HG02759 (cell line): ENCODE measurements at regions not wholly inside any gene's neighbourhood (a gene's known extent, or its start where the extent isn't known, plus 50 kb on each side); places are given as distances from the start of the nearest gene placed in this dataset.

Experiments used
- ATAC-seq: cut with Tn5 transposase; IDR thresholded peaks from one replicate; pipeline ENCODE4 v1.9.1; 2021; ENCODE audit warnings: mild to moderate bottlenecking, moderate library complexity; ENCODE audit not compliant: unreplicated experiment

GRCh38 chr4:36394352-36394903, 113.0 kb downstream of the DTHD1 start:
- ATAC-seq, result no peak

DNA sequence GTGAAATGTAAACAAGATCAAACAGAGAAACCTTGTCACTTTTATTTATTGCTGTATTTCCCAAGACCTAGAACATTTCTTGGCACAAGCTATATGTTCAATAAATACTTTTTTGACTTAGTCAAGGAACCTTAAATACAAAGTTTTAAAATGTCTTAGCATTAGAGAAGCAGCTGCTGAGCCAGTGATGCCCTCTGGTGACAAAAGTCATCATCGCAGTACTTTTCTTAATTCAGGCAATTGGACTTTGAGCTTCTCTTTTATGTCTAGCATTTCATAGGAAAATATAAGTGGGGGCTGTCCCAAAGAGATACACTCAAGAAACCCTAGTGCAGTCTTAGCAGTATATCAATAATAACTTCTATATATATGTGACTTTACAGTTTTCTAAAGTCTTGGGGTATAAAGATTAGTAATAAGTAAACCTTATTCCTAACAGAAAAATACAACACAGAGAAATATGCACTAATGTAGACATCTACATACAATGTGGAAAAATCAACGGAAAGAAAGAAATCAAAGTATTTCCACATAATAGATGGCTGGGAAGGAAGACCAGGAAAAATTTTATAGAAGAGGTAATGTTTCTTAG, 118.4 kb downstream of the DTHD1 start:
- ATAC-seq, result peak; percentile 76

GRCh38 chr4:36402008-36402758, 120.8 kb downstream of the DTHD1 start:
- ATAC-seq, result no peak

- no peak for ATAC-seq
Measured at GRCh38 chr4:36411338-36411737, 129.9 kb downstream of the DTHD1 start.

GRCh38 chr4:36414248-36414647, 132.8 kb downstream of the DTHD1 start:
- ATAC-seq, result peak; percentile 45

GRCh38 chr4:36417146-36417545, 135.7 kb downstream of the DTHD1 start:
- no peak for ATAC-seq

DNA sequence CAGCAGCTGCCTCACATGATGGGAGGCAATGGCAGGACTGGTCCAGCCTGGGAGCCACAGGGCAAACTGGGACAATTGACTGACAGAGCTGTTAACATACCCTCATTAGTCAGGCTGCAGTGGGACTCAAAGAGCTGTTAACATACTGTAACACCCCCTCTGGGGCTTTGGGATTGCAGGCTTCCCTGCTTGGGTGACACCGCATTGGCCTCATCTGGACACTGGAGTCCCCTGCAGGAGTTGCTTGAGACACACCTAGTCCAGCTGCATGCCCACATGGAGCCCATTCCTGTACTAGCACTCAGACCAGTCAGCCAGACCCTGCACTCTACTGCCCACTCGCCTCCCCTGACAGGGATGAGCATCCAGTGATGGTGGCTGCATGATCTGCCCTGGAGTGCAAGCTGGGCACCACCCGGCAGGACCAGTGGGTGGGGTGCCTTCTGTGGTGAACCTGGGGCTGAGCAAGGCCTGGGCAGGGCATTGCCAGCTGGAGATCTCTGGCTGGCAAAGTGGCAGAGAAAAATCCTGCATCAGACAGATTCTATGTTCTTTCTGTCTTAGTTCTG, 138.8 kb downstream of the DTHD1 start:
- no peak for ATAC-seq

DNA sequence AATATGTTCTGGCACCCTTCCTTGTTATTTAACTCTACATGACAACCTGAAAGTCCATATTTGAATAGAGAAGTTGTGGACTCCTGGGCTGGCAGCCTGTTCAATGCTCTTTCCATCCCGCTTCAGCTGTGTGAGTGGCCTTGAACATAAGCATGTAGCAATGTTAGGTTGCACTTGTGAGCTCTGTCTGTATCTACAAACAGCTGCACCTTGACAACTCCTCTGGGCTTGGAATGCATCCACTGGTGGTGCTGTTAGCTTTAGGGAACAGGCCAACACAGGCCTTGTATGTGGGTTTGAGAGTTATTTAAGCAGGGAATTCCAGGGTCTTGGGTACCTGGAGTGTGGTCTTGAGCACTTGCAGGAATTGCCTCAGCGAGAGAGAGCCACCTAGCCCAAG, 141.2 kb downstream of the DTHD1 start:
- no peak for ATAC-seq

DNA sequence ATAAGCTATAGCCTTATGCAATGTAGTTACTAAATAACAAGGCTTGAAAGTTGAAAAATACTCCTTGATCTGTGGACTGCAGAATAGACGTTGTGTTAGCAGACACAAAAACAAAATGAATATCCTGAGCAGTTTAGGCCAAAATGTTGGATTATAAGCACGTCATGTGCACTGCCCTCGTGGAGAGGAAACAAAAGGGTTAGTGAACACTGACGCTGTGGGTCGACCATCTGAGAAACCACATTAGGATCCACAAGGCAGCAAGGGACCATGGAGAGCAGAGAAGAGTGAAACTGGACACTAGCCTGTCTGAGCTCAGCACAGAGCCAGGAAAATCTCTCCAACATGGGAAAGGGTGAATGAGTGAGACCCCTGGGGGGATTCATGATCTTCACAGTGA, 145.3 kb downstream of the DTHD1 start:
- no peak for ATAC-seq

GRCh38 chr4:36427696-36428095, 146.3 kb downstream of the DTHD1 start:
- no peak for ATAC-seq

- no peak for ATAC-seq
Measured at GRCh38 chr4:36432586-36432985, 151.2 kb downstream of the DTHD1 start.

GRCh38 chr4:36439556-36439955, 158.1 kb downstream of the DTHD1 start:
- ATAC-seq, result no peak

DNA sequence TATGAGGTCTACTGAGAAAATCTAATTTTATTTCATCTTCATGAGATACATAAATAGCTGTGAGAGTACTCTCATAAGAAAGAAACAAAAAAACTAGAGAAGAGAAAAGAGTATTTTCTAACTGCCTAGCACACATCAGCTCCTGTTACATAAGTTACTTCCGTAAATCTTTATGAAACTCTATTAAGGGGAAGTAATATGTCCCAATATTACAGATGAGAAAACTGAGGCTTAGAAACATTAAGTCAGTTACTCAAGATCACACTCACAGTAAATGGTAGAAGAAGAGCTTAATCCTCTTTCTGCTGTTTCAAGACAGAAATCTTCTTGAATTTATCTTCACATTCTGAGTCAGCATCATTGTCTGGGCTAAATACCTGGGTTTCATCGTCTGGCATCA, 164.1 kb downstream of the DTHD1 start:
- ATAC-seq, result no peak

GRCh38 chr4:36446275-36446674, 164.9 kb downstream of the DTHD1 start:
- ATAC-seq, result no peak

DNA sequence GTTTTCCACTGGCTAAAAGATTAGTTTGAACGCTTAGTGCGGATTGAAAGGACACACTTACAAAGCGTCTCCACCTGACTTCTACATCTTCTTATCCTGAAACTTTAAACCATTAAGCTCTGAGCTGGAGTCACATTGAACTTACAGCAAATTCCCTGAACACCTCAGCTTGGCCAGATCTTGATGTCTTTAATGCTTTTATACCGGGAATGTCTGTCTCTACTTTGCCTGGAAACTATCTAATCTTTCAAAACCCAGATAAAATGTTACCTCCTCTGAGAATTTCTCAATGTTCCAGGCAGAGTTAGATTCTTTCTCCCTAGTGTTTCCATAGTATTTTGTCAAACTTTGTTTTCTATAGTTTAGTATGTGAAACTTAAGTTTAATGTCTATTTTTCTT, 179.9 kb downstream of the DTHD1 start:
- ATAC-seq, result no peak

GRCh38 chr4:36467670-36468069, 186.3 kb downstream of the DTHD1 start:
- ATAC-seq, result no peak

GRCh38 chr4:36471903-36472302, 190.5 kb downstream of the DTHD1 start:
- no peak for ATAC-seq

DNA sequence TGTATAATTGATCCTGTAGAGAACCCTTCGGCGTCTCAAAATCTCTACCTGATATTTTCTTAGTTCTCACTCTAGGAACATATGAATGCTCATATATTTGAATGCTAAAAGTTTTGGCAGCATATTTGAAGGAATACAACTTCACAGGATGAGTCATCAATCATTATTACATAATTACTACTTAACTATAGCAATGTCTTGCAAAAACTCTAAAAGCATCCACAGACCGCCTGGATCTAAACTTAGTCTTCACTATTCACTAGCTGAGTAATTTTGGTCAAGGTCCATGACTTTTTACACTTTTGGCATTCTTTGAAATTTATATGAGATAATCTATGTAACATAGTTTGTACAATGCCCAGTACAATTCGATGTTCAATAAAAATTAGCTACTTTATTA, 194.7 kb downstream of the DTHD1 start:
- ATAC-seq, result no peak

DNA sequence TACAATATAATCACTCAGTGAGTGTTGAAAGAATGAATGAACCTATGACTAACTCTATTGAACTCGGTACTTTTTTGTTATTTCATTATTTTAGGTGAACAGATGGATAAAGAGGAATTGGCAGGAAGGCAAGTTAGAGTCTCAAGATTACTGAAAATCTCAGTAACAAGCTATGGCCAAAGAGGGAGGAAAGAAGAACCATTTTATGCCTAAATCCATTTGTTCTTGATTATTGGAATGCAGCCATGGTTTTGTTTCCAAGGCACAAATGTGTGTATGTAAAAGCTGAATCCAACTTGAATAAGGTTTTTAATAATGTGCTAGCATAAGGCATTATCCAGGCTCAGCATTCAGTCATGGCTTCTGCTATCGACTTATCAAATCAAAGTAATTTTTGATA, 196.4 kb downstream of the DTHD1 start:
- no peak for ATAC-seq

- ATAC-seq, result no peak
Measured at GRCh38 chr4:36485885-36486284, 204.5 kb downstream of the DTHD1 start.

- ATAC-seq, result no peak
Measured at GRCh38 chr4:36489798-36490197, 208.4 kb downstream of the DTHD1 start.

- no peak for ATAC-seq
Measured at GRCh38 chr4:36492041-36492440, 210.6 kb downstream of the DTHD1 start.
